ENCODE measurements at regions not wholly inside any gene's neighbourhood (a gene's known extent, or its start where the extent isn't known, plus 50 kb on each side); places are given as distances from the start of the nearest gene placed in this dataset.
"Not testable (repeated sequence)": the region's sequence is repeated elsewhere in the genome, so short reads cannot be mapped to it uniquely, and the experiment has no call there.

GRCh38 chr11:129643031-129643721 is 172.5 kb upstream of the TMEM45B start:
- H3K27ac ChIP-seq (ENCODE audit: low read depth, low read length) = no peak overlapping the region
- no peak overlapping the region for H3K9ac ChIP-seq (ENCODE audit: extremely low read depth, low read length, poor library complexity, severe bottlenecking)
- Mint-ChIP-seq H3K4me1 (no peaks in the 10 kb centered on the region), H3K9me3 (peaks cover 3% of the 10 kb centered on the region), H3K27me3 (ENCODE audit: insufficient read depth) (peaks cover 2% of the 10 kb centered on the region), H3K27ac (no peak overlapping the region), H3K36me3 (ENCODE audit: low read depth) (no peaks in the 10 kb centered on the region), H3K4me3 (no peak overlapping the region)
- H3K9me3 ChIP-seq (ENCODE audit: control insufficient read depth, low read length) = no peaks in the 10 kb centered on the region
- H3K4me3 ChIP-seq (ENCODE audit: low read length) = no peak overlapping the region
- no peak for DNase-seq
- H3K27me3 ChIP-seq (ENCODE audit: control insufficient read depth, insufficient read depth, low read length, poor library complexity, severe bottlenecking) = no peaks in the 10 kb centered on the region
- no peaks in the 10 kb centered on the region for H3K4me1 ChIP-seq (ENCODE audit: control insufficient read depth, insufficient read depth, low read length)
- H3K36me3 ChIP-seq (ENCODE audit: control insufficient read depth, insufficient read depth, low read length) = no peaks in the 10 kb centered on the region
- TF ChIP-seq CTCF (conservative IDR thresholded peaks at IDR 0.05) = no peak
- WGBS, 2 experiments (ENCODE audit: insufficient coverage in 1 of 2, insufficient read length in 1 of 2) = 88 to 100% methylated on average over 1 to 6 of the region's 6 CpGs

GRCh38 chr11:129644326-129644725 is 171.3 kb upstream of the TMEM45B start:
- Histone ChIP-seq H3K4me3 (ENCODE audit: low read length) (no peak overlapping the region), H3K4me1 (ENCODE audit: control insufficient read depth, insufficient read depth, low read length) (no peaks in the 10 kb centered on the region), H3K9me3 (ENCODE audit: control insufficient read depth, low read length) (no peaks in the 10 kb centered on the region), H3K27me3 (ENCODE audit: control insufficient read depth, insufficient read depth, low read length, poor library complexity, severe bottlenecking) (no peaks in the 10 kb centered on the region), H3K36me3 (ENCODE audit: control insufficient read depth, insufficient read depth, low read length) (no peaks in the 10 kb centered on the region), H3K9ac (ENCODE audit: extremely low read depth, low read length, poor library complexity, severe bottlenecking) (no peak overlapping the region), H3K27ac (ENCODE audit: low read depth, low read length) (no peak overlapping the region)
- WGBS, 2 experiments (ENCODE audit: insufficient coverage in 1 of 2, insufficient read length in 1 of 2) = 93 to 97% methylated on average over 2 to 3 of the region's 3 CpGs
- no peak for DNase-seq
- no peak for TF ChIP-seq CTCF (conservative IDR thresholded peaks at IDR 0.05)
- peaks cover 2% of the 10 kb centered on the region for H3K27me3 Mint-ChIP-seq (ENCODE audit: insufficient read depth)
- H3K36me3 Mint-ChIP-seq (ENCODE audit: low read depth) = no peaks in the 10 kb centered on the region
- H3K27ac Mint-ChIP-seq = no peak overlapping the region
- no peak overlapping the region for H3K4me3 Mint-ChIP-seq
- no peaks in the 10 kb centered on the region for H3K4me1 Mint-ChIP-seq
- H3K9me3 Mint-ChIP-seq = peaks cover 3% of the 10 kb centered on the region

GRCh38 chr11:129645943-129646342 is 169.7 kb upstream of the TMEM45B start:
- Histone ChIP-seq H3K9ac (ENCODE audit: extremely low read depth, low read length, poor library complexity, severe bottlenecking) (no peak overlapping the region), H3K27me3 (ENCODE audit: control insufficient read depth, insufficient read depth, low read length, poor library complexity, severe bottlenecking) (no peaks in the 10 kb centered on the region), H3K4me3 (ENCODE audit: low read length) (no peak overlapping the region), H3K27ac (ENCODE audit: low read depth, low read length) (no peak overlapping the region), H3K36me3 (ENCODE audit: control insufficient read depth, insufficient read depth, low read length) (no peaks in the 10 kb centered on the region), H3K9me3 (ENCODE audit: control insufficient read depth, low read length) (no peaks in the 10 kb centered on the region), H3K4me1 (ENCODE audit: control insufficient read depth, insufficient read depth, low read length) (no peaks in the 10 kb centered on the region)
- H3K27me3 Mint-ChIP-seq (ENCODE audit: insufficient read depth) = peaks cover 2% of the 10 kb centered on the region
- WGBS, 2 experiments (ENCODE audit: insufficient coverage in 1 of 2, insufficient read length in 1 of 2) = 67 to 79% methylated on average over 1 of the region's 1 CpG
- TF ChIP-seq CTCF (conservative IDR thresholded peaks at IDR 0.05) = no peak
- H3K4me3 Mint-ChIP-seq = no peak overlapping the region
- H3K9me3 Mint-ChIP-seq = peaks cover 6% of the 10 kb centered on the region
- DNase-seq = no peak
- H3K27ac Mint-ChIP-seq = no peak overlapping the region
- no peaks in the 10 kb centered on the region for H3K36me3 Mint-ChIP-seq (ENCODE audit: low read depth)
- no peaks in the 10 kb centered on the region for H3K4me1 Mint-ChIP-seq

GRCh38 chr11:129650044-129650443 is 165.6 kb upstream of the TMEM45B start:
- not testable (repeated sequence) for DNase-seq; H3K4me1 ChIP-seq (ENCODE audit: control insufficient read depth, insufficient read depth, low read length); H3K4me3 Mint-ChIP-seq; H3K36me3 ChIP-seq (ENCODE audit: control insufficient read depth, insufficient read depth, low read length); H3K9ac ChIP-seq (ENCODE audit: extremely low read depth, low read length, poor library complexity, severe bottlenecking); H3K9me3 ChIP-seq (ENCODE audit: control insufficient read depth, low read length); H3K27me3 ChIP-seq (ENCODE audit: control insufficient read depth, insufficient read depth, low read length, poor library complexity, severe bottlenecking); H3K27ac ChIP-seq (ENCODE audit: low read depth, low read length); H3K27me3 Mint-ChIP-seq (ENCODE audit: insufficient read depth); H3K36me3 Mint-ChIP-seq (ENCODE audit: low read depth); H3K4me1 Mint-ChIP-seq; H3K4me3 ChIP-seq (ENCODE audit: low read length); H3K27ac Mint-ChIP-seq
- 87% methylated on average over 2 to 4 of the region's 4 CpGs for WGBS, 2 experiments (ENCODE audit: insufficient coverage in 1 of 2, insufficient read length in 1 of 2)
- peaks cover 16% of the 10 kb centered on the region for H3K9me3 Mint-ChIP-seq

Data from endodermal cell (in vitro differentiated cells).